Stimulated activated CD4-positive, alpha-beta T cell treated with anti-CD3 and anti-CD28 coated beads, Interleukin-1b, Interleukin-23, amount 100 ng/mL, for 48 hours (primary cell): ENCODE measurements at regions not wholly inside any gene's neighbourhood (a gene's known extent, or its start where the extent isn't known, plus 50 kb on each side); places are given as distances from the start of the nearest gene placed in this dataset.

ENCODE experiments used
- DNase-seq: peaks from one replicate; pipeline ENCODE4 v3.0.0-alpha.2; 2020

GRCh38 chr4:77375866-77376607 is 219.0 kb downstream of the CCNG2 start:
- DNase-seq = no peak

- DNase-seq = no peak
Observed at GRCh38 chr4:77376788-77377460, 219.9 kb downstream of the CCNG2 start.

- no peak for DNase-seq
Observed at GRCh38 chr4:77384094-77384493, 221.5 kb upstream of the CXCL13 start.

- DNase-seq = peak; percentile 53
Observed at GRCh38 chr4:77385124-77385969, 220.3 kb upstream of the CXCL13 start.

- no peak for DNase-seq
Observed at GRCh38 chr4:77393996-77394395, 211.6 kb upstream of the CXCL13 start.

- no peak for DNase-seq
Observed at GRCh38 chr4:77395481-77395880, 210.1 kb upstream of the CXCL13 start.

GRCh38 chr4:77398256-77398655 is 207.4 kb upstream of the CXCL13 start:
- DNase-seq = no peak

- no peak for DNase-seq
Observed at GRCh38 chr4:77399831-77400230, 205.8 kb upstream of the CXCL13 start.

- no peak for DNase-seq
Observed at GRCh38 chr4:77413766-77414165, 191.9 kb upstream of the CXCL13 start.

GRCh38 chr4:77415689-77416088 is 189.9 kb upstream of the CXCL13 start:
- no peak for DNase-seq

GRCh38 chr4:77418333-77418732 is 187.3 kb upstream of the CXCL13 start:
- DNase-seq = no peak

- DNase-seq = no peak
Observed at GRCh38 chr4:77430847-77431246, 174.8 kb upstream of the CXCL13 start.

GRCh38 chr4:77431546-77431945 is 174.1 kb upstream of the CXCL13 start:
- no peak for DNase-seq

GRCh38 chr4:77432717-77433417 is 172.8 kb upstream of the CXCL13 start:
- DNase-seq = no peak

GRCh38 chr4:77433418-77433733 is 172.2 kb upstream of the CXCL13 start:
- peak; percentile 3 for DNase-seq

- DNase-seq = no peak
Observed at GRCh38 chr4:77434299-77435092, 171.1 kb upstream of the CXCL13 start.

- DNase-seq = no peak
Observed at GRCh38 chr4:77437079-77437478, 168.5 kb upstream of the CXCL13 start.

- DNase-seq = no peak
Observed at GRCh38 chr4:77438549-77438948, 167.1 kb upstream of the CXCL13 start.

- DNase-seq = no peak
Observed at GRCh38 chr4:77443941-77444340, 161.7 kb upstream of the CXCL13 start.

- DNase-seq = no peak
Observed at GRCh38 chr4:77445823-77446222, 159.8 kb upstream of the CXCL13 start.

- no peak for DNase-seq
Observed at GRCh38 chr4:77446601-77447000, 159.0 kb upstream of the CXCL13 start.

- DNase-seq = no peak
Observed at GRCh38 chr4:77449171-77449570, 156.4 kb upstream of the CXCL13 start.
